ENCODE measurements at regions not wholly inside any gene's neighbourhood (a gene's known extent, or its start where the extent isn't known, plus 50 kb on each side); places are given as distances from the start of the nearest gene placed in this dataset.

GRCh38 chr4:77352192-77352591 lies 195.2 kb downstream of the CCNG2 start:
- TF ChIP-seq EZH2 (IDR thresholded peaks at IDR 0.05): no peak
- TF ChIP-seq CTCF (IDR thresholded peaks at IDR 0.05): no peak
- TF ChIP-seq EZH2phosphoT487 (IDR thresholded peaks at IDR 0.05): no peak
